Tongue (tissue), 2 donors: ENCODE measurements at regions not wholly inside any gene's neighbourhood (a gene's known extent, or its start where the extent isn't known, plus 50 kb on each side); places are given as distances from the start of the nearest gene placed in this dataset. TPM values are rescaled to one million over a fixed set of nuclear protein-coding genes. Genes with fewer than 3 reads are reported as not detected.

ENCODE experiments used
- DNase-seq: peaks from one replicate; pipeline ENCODE4 v3.0.0-alpha.2; 2015
- small RNA-seq: library from RNA; depleted of rRNA; stranded (forward); fragments of <200 nt; gene quantifications from one replicate; pipeline ENCODE3, GENCODE V24; 2014; ENCODE audit warnings: low replicate concordance

DNA sequence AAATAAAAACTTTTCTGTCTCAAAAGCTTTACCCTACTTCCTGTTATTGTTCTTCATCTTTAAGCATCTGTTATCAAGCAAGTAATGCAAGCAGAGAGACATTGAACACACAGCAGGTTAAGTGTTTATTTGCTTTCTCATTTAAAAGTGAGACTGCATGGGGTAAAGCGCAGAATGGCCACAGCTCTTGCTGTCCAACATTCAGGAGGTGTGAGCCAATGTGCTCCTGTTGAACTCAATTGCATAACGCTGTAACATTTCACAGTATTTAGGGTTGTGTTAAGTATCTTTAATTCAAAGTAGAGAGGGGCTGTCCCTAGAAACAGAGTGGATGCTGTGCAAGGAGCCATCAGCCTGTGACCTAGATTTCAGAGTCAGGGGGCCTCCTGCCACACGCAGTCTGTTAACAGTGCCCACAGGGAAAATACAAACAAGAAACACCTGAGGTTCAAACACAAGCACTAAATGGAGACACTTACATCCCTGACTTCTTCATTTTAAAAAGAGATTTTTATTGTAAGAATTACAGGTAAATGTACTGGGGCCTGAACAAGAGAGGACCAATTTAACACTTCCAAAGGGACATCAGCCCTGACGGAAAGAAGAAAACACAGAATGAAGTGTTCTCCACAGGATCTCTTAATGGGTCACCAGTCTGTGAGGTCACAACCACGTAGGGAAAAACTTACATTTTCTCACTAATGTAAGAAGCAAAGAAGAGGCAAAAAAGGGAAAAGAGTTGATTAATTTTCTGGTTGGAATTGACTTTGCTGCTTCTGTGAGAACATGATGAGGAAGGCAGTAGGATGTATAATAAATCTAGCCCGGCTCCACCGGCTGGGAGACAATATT is 815.1 kb downstream of the VGLL3 start:
- no peak for DNase-seq

DNA sequence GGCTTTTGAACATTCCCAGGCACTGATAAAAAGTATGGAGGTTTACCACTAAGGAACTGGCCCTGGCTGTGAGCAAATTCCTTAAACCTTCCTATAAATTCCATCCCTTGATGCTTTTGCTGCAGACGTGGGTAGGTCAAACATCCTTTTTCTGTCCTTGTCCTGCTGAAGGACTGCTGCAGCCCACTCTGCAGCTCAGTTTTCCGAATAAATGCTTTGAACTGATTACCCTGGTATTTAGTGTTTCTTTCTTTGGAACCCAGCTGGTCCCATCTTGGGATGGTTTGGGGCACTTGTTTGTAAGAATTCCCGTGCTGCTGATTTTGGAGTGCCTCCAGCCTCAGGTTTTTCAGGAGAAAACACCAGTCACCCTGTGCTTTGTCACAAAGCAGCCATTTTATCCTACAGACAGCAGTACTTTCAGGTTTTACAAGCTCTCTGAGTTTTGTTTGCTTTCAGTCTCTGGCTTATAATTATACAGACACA is 815.9 kb downstream of the VGLL3 start:
- DNase-seq = peak; percentile 3

DNA sequence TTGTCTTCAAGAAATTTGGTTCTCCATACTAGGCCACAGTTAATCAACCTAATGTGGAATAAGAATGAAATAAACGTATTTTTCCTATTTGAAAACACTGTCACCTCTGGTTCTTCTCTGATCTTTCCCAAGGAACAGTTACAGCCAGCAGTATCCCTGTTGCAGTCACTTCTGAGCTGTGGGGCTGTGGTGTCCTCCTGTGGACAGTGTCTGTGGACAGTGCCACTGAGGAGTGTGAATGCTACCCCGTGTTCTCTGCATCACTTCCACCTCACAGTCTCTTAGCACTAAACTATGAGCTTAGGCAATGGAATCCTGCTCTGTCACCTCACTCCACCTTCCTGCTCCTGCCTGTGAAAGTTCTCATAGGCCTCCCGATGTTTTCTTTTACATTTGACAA is 817.5 kb downstream of the VGLL3 start:
- DNase-seq = no peak

DNA sequence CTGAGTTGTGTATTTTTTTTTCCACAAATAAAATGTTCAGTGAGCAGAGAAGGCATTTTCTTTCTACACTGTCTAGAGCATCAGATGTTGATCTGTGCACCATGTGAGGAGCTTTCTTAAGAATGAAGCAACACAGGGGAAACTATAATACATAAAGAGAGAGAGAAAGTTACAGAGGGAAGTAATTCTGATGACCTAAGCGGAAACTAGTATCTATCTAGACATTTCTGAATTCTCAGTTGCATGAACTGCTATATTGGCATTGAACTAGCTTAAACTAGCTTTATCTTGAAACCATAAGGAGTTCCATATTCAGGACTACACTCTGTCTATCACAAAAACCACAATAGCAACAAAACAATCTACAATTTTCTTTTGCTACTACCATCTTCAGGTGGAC is 822.4 kb downstream of the VGLL3 start:
- DNase-seq = no peak

DNA sequence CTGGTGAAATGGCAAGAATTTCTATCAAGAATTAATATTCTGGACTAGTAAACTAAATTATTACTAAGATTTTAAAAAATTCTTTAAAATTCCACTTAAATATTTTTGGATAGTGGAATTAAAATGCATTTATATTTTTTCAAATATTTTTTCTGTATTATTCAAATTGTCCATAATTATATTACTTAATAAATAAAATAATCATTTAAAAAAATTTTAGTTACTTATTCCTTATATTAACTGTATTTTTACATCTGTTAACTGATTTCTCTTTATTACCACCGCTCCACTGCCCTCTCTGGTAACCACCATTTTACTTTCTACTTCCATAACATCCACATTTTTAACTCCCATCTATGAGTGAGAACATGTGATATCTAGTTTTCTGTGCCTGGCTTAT is 828.4 kb downstream of the VGLL3 start:
- DNase-seq = no peak

DNA sequence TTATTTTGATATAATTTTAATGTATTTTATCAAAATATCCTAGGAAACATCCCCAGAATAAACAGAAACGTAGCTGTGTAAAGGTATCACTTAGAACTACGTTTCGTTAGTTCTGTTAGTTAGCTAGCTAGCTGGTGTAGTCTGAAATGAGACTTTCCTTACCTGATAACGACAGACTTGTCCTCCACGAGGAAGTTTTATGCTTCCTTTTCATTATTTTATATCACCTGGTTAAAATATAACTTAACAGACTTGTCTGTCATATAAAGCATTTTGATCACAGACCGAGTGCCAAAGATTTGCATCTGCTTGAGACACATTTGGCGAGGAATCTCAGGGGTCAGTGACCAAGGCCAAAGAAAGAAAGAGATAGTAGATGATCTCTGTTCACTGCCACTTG is 829.5 kb downstream of the VGLL3 start:
- DNase-seq = no peak

DNA sequence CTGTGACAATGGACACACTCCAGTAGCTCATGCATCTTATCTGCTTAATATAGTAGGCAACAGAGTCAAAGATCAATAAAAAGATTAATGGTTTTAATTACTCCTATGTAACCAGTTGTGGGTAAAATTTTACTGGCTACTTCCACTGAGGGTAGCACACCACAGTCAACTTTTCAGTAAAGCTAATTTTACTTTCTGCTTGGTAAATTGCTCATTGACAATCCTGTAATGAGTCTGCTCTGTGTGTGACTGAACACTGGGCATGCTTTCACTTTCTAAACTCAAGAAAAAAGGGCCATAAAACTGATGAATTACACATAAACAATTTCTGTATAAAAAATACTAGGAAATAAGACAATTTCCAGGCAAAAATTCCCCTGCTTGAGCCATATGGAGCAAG is 838.3 kb downstream of the VGLL3 start:
- DNase-seq = no peak

DNA sequence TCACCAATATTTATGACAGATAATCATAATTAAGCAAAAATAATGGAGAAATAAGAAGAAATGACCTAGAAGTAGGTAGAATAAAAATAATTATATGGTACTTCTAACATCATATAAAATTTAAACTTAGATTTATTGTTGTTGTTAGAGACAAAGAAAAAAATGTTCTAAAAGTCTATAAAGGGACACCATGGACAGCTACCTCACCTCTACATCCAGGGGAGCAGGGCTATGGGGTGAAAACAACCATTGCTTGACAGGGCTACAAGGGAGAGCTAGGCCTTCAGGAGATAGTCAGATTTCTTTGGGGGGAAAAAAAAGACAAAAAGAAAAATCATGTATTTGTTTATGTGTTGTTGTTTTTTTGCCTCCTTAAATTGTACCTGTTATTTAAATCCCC is 841.9 kb downstream of the VGLL3 start:
- no peak for DNase-seq

DNA sequence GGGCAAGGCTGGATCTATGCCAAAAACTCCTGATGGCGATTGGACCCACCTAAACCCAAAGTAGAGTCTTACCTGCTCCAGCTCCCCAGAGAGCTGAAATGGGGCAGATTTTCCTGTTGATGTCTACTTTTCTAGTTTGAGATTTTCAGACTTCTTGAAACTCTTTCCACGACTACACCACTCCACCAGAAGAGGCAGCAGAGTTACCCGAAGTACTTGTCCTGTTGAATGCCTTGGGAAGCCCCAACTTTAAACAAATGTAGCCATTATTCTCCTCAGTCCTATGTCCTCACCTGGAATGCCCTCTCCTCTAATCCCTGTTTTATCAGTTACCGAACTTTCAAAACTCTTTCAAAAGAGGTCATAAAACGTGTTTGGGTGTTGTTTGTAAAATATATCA is 843.8 kb downstream of the VGLL3 start:
- no peak for DNase-seq

DNA sequence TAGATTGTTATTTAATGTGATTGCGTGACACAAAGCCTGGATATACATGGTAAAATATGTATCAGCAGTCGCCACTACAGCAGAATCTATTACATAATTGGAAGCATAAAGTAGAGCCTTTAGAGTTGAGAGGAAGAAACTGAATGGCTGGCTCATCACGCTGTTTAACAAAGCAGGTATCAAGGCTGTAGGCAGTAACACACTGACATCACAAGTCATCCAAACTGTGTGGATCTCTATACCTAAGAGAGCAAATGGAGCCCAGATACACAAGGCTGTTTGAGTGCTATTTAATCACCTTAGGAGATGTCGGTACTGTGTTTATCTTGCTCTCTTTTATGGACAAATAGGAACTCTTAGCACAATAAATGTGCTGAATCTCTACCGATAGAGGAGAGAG is 864.4 kb downstream of the VGLL3 start:
- no peak for DNase-seq

Small RNA genes lying in the stretch of these regions (small RNA-seq; reads per million reads assigned to genes)
- gene AC108706.1 (not detected), gene RNU6-1129P (not detected)
